GM12892 (cell line): ENCODE measurements at regions not wholly inside any gene's neighbourhood (a gene's known extent, or its start where the extent isn't known, plus 50 kb on each side); places are given as distances from the start of the nearest gene placed in this dataset.

Experiments used
- POLR2A ChIP-seq: IDR thresholded peaks from 2 replicates; pipeline ENCODE4 v1.6.1; 2011; ENCODE audit warnings: low read depth, low read length, control low read depth
- POLR2AphosphoS5 ChIP-seq: IDR thresholded peaks from 2 replicates; pipeline ENCODE4 v1.6.1; 2011; ENCODE audit warnings: low read depth, low read length, control low read depth

DNA sequence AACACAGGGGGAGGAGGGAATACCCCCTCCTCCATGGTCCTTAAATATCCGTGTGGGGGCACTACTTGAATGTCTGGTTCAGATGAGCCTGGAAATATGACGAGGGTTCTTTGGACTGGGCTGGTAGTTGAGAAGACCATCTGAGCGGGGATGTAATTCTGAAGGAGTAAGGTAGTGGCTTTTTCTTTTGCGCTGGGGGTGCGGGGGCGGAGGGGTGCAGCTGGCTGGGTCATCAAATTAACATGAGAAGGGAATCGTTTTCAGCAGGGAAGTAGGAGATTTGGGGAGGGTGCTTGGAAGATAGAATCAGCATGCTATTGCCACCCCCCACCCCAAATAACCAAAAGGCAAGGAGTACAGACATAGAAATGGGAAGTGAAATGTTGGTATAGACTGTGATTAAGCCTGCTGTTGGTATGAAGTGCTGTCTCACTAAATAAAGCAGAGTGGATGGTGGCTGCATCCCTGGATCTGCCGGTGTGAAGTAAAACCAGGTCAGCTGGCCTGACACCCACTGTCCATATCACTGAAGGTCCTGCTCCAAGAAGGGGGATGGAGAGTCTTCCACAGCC lies 121.9 kb upstream of the HSD17B12 start:
- TF ChIP-seq POLR2AphosphoS5 (no peak), POLR2A (no peak)
